Prostate gland (tissue), 2 donors: ENCODE measurements at regions not wholly inside any gene's neighbourhood (a gene's known extent, or its start where the extent isn't known, plus 50 kb on each side); places are given as distances from the start of the nearest gene placed in this dataset.

Experiments used
- POLR2A ChIP-seq: fragments of 450-650 bp; IDR thresholded peaks from one replicate; pipeline ENCODE4 v1.6.1; 2016; ENCODE audit warnings: antibody characterized with exemption, mild to moderate bottlenecking
- TF ChIP-seq, protein P1 (sequence below), 4 experiments: fragments of 200-600 bp in 2 of 4; fragments of 450-650 bp in 2 of 4; sonication (generic) in 2 of 4; IDR thresholded peaks; 1 replicate in 3 of 4; 2 replicates in 1 of 4; pipeline ENCODE4 v1.5.1; 2016 to 2019; ENCODE audit warnings: antibody characterized with exemption in 4 of 4, mild to moderate bottlenecking in 2 of 4, moderate library complexity in 2 of 4

DNA sequence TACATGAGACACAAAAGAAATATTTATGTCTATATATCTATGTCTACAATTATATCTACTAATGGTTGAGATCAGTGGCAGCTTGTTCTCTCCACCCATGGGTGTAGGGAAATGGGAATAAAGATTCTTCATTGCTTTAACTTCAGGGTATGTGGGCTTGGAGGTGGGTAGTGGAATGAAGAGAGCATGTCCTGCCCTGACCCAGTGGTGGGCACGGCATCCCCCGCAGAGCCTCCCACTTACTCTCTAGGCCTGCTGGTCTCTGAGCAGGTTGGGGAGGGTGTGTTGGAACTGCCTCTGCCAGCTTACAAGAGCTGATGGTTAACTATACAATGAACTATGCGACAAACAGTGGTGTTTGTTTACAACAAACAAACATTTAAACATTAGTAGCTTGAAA lies 152.5 kb upstream of the SKOR2 start:
- TF ChIP-seq, protein P1, sequence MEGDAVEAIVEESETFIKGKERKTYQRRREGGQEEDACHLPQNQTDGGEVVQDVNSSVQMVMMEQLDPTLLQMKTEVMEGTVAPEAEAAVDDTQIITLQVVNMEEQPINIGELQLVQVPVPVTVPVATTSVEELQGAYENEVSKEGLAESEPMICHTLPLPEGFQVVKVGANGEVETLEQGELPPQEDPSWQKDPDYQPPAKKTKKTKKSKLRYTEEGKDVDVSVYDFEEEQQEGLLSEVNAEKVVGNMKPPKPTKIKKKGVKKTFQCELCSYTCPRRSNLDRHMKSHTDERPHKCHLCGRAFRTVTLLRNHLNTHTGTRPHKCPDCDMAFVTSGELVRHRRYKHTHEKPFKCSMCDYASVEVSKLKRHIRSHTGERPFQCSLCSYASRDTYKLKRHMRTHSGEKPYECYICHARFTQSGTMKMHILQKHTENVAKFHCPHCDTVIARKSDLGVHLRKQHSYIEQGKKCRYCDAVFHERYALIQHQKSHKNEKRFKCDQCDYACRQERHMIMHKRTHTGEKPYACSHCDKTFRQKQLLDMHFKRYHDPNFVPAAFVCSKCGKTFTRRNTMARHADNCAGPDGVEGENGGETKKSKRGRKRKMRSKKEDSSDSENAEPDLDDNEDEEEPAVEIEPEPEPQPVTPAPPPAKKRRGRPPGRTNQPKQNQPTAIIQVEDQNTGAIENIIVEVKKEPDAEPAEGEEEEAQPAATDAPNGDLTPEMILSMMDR (IDR thresholded peaks at IDR 0.05): no peak
- TF ChIP-seq POLR2A: no peak
